Thymus (tissue), 11 donors: ENCODE measurements at regions not wholly inside any gene's neighbourhood (a gene's known extent, or its start where the extent isn't known, plus 50 kb on each side); places are given as distances from the start of the nearest gene placed in this dataset.

Experiments
- DNase-seq, 9 donors: peaks; one replicate each; pipeline ENCODE4 v3.0.0-alpha.2; 2013; ENCODE audit warnings: low spot score in 9 of 9, low read depth in 6 of 9, missing footprints in 1 of 9
- H3K27ac ChIP-seq, 2 donors: one replicate each; pipeline ENCODE4 v1.5.1; 2013; ENCODE audit warnings: control low read depth in 1 of 2, low read depth in 1 of 2, low read length in 1 of 2, mild to moderate bottlenecking in 1 of 2, moderate library complexity in 1 of 2
- H3K27me3 ChIP-seq, 2 donors: one replicate each; pipeline ENCODE4 v1.5.1; 2013; ENCODE audit warnings: low read length in 1 of 2; ENCODE audit not compliant: control insufficient read depth in 2 of 2, insufficient read depth in 1 of 2
- H3K36me3 ChIP-seq, 2 donors: one replicate each; pipeline ENCODE4 v1.5.1; 2013; ENCODE audit warnings: low read length in 1 of 2, mild to moderate bottlenecking in 1 of 2, moderate library complexity in 1 of 2; ENCODE audit not compliant: control insufficient read depth in 2 of 2, insufficient read depth in 2 of 2
- H3K4me1 ChIP-seq, 2 donors: one replicate each; pipeline ENCODE4 v1.5.1; 2013; ENCODE audit warnings: low read length in 2 of 2; ENCODE audit not compliant: control insufficient read depth in 2 of 2, insufficient read depth in 2 of 2
- H3K4me3 ChIP-seq, 2 donors: one replicate each; pipeline ENCODE4 v1.5.1; 2013; ENCODE audit warnings: low read length in 2 of 2, control low read depth in 1 of 2, mild to moderate bottlenecking in 1 of 2
- H3K9me3 ChIP-seq, 2 donors: one replicate each; pipeline ENCODE4 v1.5.1; 2013; ENCODE audit warnings: low read length in 1 of 2, mild to moderate bottlenecking in 1 of 2; ENCODE audit not compliant: control insufficient read depth in 2 of 2, insufficient read depth in 1 of 2
- WGBS: extraction: QIAGEN DNeasy Blood & Tissue Kit; methylation state at CpG from one replicate; pipeline ENCODE4 v1.1.7; 2013; 5-methylcytosine and 5-hydroxymethylcytosine counted together
- donor health status: healthy.

DNA sequence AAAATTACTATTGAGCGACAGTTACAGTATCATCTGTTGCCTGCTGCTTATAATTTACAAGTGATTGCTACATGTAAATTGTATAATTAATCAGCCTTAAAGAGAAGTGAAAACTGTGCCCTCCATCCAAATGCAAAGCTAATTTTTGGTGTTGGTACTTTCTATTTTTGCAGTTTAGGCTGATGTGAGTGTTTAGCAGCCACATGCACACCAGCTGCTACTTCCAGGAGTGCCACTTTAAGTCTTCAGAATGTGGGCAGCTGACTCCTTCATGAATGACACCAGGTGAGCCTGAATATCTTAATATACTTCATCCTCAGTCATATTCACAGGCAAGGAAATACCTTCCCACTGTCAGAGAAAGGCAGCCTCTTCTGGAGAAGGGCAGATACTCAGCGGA lies 149.8 kb upstream of the RASGEF1B start:
- H3K4me1 ChIP-seq: no peaks in the 10 kb centered on the region
- DNase-seq: no peak
- H3K36me3 ChIP-seq: no peaks in the 10 kb centered on the region
- H3K4me3 ChIP-seq: no peak overlapping the region
- H3K27ac ChIP-seq: no peak overlapping the region
- 49% methylated on average over 2 of the region's 2 CpGs for WGBS
- no peaks in the 10 kb centered on the region for H3K27me3 ChIP-seq
- no peaks in the 10 kb centered on the region for H3K9me3 ChIP-seq

DNA sequence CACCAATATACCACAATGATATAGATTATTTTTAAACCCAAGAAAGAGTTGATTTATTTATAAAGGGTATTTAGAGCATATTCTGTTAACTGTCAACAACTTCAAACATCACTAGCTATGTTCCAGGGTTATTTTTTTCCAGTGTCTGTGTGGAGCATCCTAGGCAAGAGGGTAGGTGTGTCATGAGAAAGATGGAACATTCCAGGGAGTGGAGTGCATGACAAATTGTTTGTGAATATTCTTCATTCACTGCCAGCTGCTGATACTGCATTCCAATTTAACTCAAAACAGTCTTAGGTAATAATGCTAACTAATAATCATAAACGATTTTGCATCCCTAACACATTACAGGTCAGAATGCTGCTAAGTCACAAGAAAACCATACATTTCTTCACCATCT lies 148.7 kb upstream of the RASGEF1B start:
- DNase-seq: no peak
- Histone ChIP-seq H3K4me1 (no peaks in the 10 kb centered on the region), H3K9me3 (no peaks in the 10 kb centered on the region), H3K27me3 (no peaks in the 10 kb centered on the region), H3K27ac (no peak overlapping the region), H3K36me3 (no peaks in the 10 kb centered on the region), H3K4me3 (no peak overlapping the region)
- WGBS: 96% methylated on average over 1 of the region's 1 CpG

DNA sequence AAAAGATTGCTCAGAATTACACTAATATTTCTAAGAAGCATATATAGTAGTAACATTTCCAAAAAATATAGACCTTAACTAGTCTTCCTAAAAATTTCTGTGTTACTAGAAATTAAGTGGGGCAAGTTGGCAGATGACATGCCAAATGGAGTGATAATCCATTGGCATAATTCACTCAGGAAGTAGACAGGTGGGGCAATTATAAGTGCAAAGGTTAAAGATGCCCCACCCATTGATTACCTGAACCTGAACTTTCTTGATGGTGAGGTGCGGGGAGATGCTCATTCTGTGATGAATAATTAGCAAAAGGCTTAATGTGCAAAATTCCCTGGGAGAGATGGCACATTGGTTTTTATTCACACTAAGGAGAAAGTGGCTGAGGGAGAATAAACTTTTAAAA lies 145.8 kb upstream of the RASGEF1B start:
- no peak overlapping the region for H3K4me3 ChIP-seq
- H3K27ac ChIP-seq: no peak overlapping the region
- no peaks in the 10 kb centered on the region for H3K36me3 ChIP-seq
- no peaks in the 10 kb centered on the region for H3K9me3 ChIP-seq
- no peaks in the 10 kb centered on the region for H3K27me3 ChIP-seq
- DNase-seq: no peak
- 98% methylated on average over 1 of the region's 1 CpG for whole genome bisulfite sequencing
- H3K4me1 ChIP-seq: peaks cover 0 to 3% of the 10 kb centered on the region in 2 donors

DNA sequence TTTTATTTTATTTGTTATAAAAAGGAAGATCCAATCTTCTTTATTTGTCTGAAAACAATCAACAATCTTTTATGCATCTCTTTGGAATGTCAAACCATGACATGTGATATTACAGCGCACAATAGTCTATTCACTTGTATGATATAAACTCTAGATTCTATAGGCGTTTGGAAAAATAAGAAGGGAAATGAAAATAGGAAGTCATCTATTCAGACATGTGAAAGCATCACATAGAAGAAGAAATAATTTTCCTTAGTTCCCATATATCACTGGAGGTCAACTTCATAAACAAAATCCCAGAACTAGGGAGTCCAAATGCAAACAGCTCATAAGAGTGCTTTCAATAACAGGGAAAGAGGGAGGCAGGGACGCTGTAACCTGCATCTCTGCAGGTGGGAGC lies 139.5 kb upstream of the RASGEF1B start:
- peaks cover 0 to 14% of the 10 kb centered on the region in 2 donors for H3K4me1 ChIP-seq
- H3K9me3 ChIP-seq: no peaks in the 10 kb centered on the region
- H3K36me3 ChIP-seq: no peaks in the 10 kb centered on the region
- 95% methylated on average over 3 of the region's 3 CpGs for WGBS
- H3K27me3 ChIP-seq: no peaks in the 10 kb centered on the region
- H3K4me3 ChIP-seq: no peak overlapping the region
- no peak overlapping the region for H3K27ac ChIP-seq
- DNase-seq: no peak

DNA sequence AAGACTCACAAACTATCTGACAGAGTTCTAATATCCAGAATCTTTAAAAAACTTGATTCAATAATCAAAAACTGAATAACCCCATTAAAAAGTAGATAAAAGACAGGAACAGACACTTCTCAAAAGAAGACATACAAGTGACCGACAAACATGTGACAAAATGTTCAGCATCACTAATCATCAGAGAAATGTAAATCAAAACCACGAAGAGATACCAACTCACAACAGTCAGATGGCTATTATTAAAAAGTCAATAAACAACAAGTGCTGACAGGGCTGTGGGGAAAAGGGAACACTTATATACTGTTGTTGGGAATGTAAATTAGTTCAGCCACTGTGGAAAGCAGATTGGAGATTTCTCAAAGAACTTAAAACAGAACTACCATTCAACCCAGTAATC lies 138.1 kb upstream of the RASGEF1B start:
- Histone ChIP-seq H3K4me1 (peaks cover 0 to 14% of the 10 kb centered on the region in 2 donors), H3K27me3 (no peaks in the 10 kb centered on the region), H3K9me3 (no peaks in the 10 kb centered on the region), H3K27ac (no peak overlapping the region), H3K4me3 (no peak overlapping the region), H3K36me3 (no peaks in the 10 kb centered on the region)
- no peak for DNase-seq
- WGBS: 94% methylated on average over 2 of the region's 2 CpGs

DNA sequence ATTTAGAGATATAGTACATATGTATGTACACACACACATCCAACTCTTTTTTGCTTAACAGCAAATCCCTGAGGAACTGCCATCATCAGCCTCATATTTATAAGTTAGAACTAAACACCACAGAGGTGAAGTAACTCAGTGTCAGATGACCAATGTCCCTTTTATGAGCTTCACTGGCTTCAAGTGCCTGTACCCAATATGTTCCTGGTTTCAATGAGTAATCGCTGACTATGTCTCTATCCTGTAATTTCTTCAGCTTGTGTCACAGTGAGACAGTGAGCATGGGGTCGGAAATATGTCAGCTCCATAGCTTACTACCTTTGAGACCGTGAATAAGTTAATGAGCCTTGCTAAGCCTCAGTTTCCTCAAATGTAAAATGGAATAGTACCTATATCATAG lies 136.2 kb upstream of the RASGEF1B start:
- no peak for DNase-seq
- Histone ChIP-seq H3K9me3 (no peaks in the 10 kb centered on the region), H3K27ac (no peak overlapping the region), H3K4me1 (peaks cover 0 to 14% of the 10 kb centered on the region in 2 donors), H3K36me3 (no peaks in the 10 kb centered on the region), H3K4me3 (no peak overlapping the region), H3K27me3 (no peaks in the 10 kb centered on the region)
- WGBS: 97% methylated on average over 3 of the region's 3 CpGs

DNA sequence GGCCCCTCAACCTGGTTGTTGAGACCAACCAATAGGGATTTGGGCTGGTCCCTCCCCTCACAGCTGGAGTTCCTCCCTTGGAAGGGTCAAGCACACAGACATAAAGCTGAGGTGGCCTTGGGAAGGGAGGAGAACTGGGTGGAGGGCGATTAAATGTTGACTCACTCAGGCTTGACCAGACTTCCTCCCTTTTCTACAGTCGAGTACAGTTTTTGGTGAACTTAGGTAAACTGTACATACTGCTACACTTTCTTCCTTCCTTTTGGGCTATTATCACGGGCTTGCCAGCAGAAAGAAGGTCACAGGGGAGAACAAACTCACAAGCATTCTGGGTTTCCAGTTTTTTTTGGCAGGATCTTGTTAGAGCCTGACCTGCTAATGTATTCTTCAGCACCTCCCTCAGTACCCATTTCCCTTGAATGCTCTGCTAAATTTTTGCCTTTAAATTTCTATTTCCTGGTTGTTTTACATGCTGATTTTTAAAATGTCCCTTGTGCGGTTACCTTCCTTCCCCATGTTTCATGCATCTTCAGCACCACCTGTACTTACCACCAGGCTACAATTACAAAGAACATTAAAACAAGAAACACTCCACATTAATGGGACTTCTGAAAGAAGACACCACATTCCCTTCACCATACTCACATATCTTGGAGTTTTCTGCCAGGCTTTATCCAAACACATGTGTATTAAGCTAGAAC lies 135.2 kb upstream of the RASGEF1B start:
- Histone ChIP-seq H3K9me3 (no peaks in the 10 kb centered on the region), H3K27me3 (no peaks in the 10 kb centered on the region), H3K36me3 (no peaks in the 10 kb centered on the region), H3K4me1 (peaks cover 0 to 8% of the 10 kb centered on the region in 2 donors), H3K4me3 (no peak overlapping the region), H3K27ac (peak overlapping the region in 1 of 2 donors; percentile 10)
- no peak for DNase-seq
- WGBS: 35% methylated on average over 4 of the region's 4 CpGs

DNA sequence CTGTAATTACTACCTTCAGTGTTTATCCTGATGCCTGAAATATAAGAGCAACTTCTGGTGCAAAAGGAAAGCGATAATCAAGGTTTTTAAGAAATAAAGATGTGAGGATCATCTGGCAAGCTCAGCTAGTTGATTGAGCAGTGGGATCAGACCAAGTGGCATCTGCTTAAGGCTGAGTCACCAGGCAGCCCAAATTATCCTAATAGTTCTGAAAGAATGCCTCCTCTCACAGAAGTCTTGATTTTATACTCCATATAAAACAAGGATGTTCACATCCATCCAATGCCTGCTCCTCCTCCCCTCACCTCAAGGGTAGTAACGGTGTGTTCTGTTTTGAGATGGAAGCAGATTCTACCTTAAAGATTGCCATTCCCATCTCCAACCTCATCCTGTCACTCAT lies 134.5 kb upstream of the RASGEF1B start:
- H3K4me3 ChIP-seq: no peak overlapping the region
- no peak for DNase-seq
- no peak overlapping the region for H3K27ac ChIP-seq
- no peaks in the 10 kb centered on the region for H3K9me3 ChIP-seq
- no peaks in the 10 kb centered on the region for H3K27me3 ChIP-seq
- 98% methylated on average over 2 of the region's 2 CpGs for WGBS
- H3K36me3 ChIP-seq: no peaks in the 10 kb centered on the region
- H3K4me1 ChIP-seq: peaks cover 0 to 8% of the 10 kb centered on the region in 2 donors

DNA sequence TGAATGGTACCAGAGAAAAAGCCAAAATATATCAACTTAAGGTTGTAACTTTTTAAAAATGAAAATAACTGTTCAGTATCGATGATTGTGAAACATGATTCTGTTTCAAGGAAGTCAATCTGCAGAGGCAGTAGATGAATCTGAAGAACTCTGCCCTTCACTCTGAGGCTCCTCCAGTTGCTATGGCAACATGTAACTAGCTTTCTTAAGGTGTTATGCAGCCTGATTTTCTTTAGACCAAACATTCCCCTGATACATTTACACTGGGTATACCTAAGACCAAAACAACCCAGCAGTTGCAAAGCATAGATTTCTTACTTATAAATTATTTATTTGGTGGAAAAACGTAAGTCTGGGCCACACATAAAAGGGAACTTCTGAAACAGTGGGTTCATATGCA lies 133.6 kb upstream of the RASGEF1B start:
- no peak overlapping the region for H3K4me3 ChIP-seq
- H3K27me3 ChIP-seq: no peaks in the 10 kb centered on the region
- peaks cover 0 to 8% of the 10 kb centered on the region in 2 donors for H3K4me1 ChIP-seq
- WGBS: 87% methylated on average over 2 of the region's 2 CpGs
- no peaks in the 10 kb centered on the region for H3K9me3 ChIP-seq
- peak in 7 of 9 donors; percentile 4 to 64 (median 22) for DNase-seq
- H3K36me3 ChIP-seq: no peaks in the 10 kb centered on the region
- H3K27ac ChIP-seq: no peak overlapping the region
